Activated CD8-positive, alpha-beta memory T cell treated with anti-CD3 and anti-CD28 coated beads, Interleukin-2, amount 50 U/mL, for 24 hours (primary cell): ENCODE measurements at regions not wholly inside any gene's neighbourhood (a gene's known extent, or its start where the extent isn't known, plus 50 kb on each side); places are given as distances from the start of the nearest gene placed in this dataset.

ENCODE experiments used
- DNase-seq: peaks from one replicate; pipeline ENCODE4 v3.0.0-alpha.2; 2020; ENCODE audit errors: extremely low read depth

DNA sequence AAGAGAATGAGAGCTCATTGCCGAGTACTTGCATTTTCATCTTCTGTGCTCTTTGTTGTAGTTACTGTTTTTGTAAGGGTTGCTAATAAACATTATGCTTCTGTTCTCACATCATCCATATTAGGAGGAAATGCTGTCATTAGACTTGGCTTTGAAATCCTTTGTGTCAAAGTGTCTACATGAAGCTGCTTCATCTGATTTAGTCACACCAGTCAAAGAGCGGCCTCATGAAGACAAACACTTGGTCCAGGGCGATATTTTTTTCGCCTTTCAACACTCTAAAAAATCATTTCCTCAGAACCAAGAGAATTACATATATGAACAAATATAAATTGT, 105.0 kb downstream of the SPRY2 start:
- no peak for DNase-seq

DNA sequence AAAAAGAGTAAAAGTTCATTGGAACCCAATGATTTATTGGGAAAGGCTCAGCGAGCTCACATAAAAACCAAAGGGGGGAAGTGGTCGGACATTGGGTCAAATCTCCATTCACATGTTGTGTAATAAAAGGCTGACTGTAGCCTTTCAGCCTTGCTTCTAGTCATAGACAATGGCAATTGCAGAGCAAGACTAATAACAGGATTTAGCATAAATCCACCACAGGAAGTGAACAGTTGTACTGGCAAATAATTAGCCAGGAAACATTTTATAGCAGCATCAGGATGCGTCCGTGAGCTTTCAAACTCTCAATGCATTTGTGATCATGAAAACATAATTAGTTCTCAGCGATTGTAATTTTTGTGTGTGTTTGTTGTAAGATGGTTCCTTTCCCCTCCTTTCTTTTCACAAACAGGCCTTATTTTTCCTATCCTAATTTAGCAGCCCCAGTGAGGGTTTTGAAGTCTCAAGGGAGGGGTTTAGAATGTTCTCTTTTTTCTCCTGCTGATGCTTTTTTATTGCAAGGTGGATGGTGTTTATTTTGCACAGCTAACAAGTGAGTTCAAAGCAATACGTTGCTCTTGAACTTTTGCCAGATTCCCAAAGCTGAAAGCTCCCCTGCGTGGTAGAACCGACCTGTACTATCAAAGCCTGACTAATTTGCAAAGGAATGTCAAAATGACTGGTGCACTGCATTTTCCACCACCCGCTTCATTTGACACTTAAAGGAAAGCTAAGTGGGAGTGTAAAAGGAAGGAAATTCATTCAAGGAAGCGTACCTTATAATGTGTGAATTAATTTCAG, 105.6 kb downstream of the SPRY2 start:
- no peak for DNase-seq

DNA sequence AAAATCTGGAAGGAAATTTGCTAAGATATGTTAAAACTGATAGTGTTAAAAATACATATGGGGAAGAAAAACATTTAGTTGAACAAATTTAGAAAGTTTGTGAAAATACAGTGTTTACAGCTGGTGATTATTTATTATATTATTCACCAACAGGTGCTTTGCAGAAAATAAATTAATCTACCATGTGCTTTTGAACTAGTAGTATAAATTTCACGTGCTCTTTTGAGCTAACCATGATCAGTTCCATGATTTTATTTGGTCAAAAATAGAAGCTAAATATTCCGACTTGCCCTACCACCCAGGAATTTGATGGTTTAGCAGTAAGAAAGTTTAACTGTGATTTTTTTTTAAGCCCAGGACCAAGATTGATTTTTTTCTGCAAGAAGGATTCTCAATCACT, 113.3 kb downstream of the SPRY2 start:
- no peak for DNase-seq

DNA sequence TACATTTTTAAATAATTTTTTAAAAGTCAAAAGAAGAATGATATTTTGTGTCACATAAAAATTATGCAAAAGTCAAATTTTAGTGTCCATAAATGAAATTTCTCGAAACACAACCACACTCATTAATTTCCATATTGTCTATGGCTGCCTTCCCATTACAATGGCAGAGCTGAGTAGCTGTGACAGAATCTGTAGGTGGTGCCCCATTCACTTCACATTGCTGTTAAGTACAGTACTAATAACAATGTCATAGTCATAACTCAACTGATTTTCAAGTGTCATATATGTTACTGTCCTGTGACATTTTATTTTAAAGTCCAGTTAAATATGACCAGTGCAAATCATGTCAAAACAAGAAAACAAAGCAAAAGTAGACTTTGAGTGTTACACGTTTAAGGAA, 114.3 kb downstream of the SPRY2 start:
- DNase-seq = no peak

DNA sequence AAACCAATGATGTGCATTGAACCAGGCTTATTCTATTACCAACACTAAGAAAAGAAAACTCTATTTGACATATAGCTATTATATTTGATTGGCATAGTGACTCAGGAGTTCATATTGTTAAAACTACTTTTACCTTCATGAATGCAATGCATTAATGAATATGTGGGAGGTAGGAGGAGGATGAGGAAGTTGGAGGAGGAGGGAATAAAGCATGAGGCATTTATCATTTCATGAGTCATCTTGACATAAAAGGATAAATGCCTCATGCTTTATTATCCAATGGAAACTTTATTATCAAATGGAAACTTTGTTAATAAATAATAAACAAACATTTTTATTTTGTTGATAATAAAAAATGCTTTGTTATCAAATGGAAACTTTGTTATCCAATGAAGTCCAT, 116.5 kb downstream of the SPRY2 start:
- no peak for DNase-seq

DNA sequence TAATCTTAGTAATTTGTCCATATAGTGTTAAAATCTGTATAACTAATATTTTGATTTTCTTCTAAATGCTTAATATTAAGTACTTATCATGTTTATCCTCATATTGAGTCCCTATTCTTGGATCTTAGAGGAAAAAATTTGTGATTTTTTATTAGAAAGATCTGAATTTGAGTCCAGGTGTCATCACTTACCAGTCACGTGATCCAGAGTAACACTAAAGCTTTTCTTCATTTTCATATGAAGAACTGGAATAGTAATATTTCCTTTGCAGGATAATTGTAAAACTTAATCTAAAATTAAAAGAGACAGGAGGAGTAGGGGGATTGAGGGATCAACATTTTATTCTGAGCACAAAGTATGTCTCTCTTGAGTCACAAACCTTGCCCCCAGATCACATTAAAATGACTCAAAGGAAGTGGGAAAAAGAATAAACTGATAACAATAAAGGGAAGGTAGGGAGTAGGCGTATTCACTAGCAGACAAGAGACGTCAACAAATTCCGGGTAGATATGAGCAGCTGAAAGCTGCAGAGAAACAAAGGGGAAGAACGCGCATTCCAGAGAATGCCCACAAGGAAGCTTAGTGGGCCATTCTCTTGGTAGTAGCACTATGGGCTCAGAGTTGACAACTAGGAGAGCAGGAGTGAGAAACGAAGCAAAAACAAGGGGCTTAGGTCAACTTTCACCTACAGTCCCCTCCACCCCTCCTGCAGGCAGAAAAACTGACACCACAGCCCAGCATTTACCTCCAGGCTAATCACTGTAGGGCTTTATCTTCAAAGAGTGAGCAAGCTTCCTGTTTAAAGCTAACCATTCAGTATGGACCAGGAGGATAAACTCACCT, 123.1 kb downstream of the SPRY2 start:
- no peak for DNase-seq

DNA sequence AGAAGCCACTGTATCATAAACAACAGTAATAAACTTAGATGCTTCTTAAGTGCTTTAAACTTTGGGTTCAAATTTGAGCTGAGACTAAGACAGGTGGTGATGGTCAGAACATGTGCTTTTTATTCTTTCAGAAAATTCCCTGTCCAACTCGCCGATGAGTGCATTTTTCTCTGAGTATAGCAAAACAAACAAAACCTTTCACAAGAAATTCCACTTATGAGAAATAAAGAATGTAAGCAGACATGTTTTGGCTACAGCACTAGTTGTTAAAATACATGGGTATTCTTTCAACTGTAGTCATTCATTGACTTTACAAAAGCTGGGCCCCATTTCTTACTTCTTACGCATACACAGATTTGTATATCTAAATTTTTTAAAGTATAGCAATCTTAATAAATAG, 125.6 kb downstream of the SPRY2 start:
- no peak for DNase-seq

DNA sequence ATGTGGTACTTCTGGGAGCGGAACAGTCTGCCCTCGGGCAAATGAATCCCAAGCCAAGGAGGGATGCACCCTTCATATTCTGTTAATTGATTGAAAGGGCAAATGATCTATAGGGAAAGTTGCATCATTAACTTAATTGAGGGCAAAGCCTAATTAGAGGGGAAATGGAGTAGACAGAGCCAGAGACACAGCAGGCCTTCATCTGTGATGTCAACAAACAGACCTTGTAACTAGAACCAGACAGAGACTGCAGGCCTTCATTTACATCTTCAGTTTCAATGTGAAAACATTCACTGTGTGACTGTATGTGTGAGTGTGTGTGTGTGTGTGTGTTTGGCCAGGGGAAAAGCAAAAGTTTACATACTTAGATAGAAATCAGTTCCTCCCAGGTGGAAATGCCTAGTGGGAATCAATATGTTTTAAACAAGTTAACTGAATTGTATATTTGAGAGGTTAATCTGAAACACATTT, 126.4 kb downstream of the SPRY2 start:
- DNase-seq = no peak

DNA sequence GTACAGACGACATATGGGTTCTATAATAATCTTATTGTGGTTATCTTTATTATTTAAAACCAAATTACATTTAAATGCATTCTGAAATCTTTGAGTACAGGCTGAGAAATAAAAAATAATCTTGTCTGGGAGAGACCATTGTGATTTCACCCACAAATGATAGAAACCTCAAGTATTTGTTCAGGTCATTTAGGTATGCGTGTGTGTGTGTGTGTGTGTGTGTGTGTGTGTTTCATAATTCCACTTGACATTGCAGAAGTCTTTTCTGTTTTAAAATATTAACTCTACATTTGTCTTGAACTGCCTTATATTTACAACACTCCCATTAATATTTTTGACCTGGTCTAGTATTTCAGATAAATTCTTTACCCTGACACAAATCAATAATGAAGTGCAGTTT, 126.9 kb downstream of the SPRY2 start:
- no peak for DNase-seq

DNA sequence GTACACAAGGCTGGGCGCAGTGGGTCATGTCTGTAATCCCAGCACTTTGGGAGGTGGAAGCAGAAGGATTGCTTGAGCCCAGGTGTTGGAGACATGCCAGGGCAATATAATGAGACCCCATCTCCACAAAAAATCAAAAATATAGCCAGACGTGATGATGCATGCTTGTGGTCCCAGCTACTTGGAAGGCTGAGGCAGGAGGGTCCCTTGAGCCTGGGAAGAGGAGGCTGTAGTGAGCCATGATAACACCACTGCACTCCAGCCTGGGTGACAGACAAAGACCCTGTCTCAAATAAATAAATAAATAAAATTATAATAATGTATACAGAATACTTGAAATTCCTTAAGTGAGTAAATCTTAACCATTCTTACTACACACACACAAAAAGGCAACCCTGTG, 127.7 kb downstream of the SPRY2 start:
- DNase-seq = no peak

DNA sequence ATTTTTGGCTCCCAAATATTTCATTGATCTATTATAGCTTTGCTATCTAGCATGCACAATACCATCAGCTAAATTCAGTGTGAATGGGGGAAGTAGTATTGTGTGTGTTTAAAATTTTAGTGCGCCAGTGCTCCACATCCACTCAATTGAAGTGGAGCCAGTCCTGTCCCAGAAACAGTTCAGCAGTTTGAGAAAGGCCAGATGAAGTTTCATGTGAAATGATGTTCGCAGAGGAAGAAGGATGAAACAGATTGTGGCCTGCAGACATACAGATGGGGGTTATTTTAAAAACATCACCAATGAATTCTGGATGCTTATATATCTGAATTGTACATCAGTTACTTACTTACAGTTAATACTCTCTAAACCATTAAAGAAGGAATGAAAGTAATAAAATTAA, 129.4 kb downstream of the SPRY2 start:
- no peak for DNase-seq

DNA sequence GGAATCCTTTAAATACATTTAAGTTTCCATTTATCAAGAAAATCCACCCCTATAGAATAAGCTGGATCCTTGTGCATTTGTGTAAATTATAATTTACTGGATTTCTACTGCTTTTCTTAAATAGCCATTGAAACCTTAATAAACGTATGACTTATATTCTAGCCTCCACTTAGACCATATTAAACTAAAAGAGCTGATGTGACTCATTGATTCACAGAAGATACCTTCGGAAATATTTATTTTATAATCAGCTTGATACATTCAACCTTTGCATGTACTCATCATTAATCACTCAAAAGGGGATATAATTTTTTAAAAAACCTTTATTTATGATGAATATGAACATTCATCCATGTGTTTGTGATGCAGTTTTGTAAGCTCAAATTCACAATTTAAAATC, 136.3 kb downstream of the SPRY2 start:
- DNase-seq = no peak

DNA sequence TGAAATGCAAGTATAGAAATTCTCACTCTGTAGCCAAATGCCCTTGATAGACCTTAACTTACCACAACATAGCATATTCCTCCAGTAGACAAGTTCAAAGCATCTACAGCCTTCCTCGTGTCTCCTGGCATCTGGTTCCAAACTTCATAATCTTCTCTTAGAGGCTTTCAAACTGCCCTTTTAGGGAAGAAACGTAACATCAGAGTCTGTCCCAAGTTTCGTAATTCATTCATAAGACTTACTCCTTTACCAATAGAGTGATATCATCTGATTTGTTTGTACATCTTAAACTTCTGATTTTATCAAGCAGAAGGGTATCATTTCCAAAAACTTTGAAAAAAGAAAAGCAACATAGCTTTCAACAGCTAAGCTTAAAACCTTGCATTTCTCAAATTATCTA, 137.4 kb downstream of the SPRY2 start:
- no peak for DNase-seq

DNA sequence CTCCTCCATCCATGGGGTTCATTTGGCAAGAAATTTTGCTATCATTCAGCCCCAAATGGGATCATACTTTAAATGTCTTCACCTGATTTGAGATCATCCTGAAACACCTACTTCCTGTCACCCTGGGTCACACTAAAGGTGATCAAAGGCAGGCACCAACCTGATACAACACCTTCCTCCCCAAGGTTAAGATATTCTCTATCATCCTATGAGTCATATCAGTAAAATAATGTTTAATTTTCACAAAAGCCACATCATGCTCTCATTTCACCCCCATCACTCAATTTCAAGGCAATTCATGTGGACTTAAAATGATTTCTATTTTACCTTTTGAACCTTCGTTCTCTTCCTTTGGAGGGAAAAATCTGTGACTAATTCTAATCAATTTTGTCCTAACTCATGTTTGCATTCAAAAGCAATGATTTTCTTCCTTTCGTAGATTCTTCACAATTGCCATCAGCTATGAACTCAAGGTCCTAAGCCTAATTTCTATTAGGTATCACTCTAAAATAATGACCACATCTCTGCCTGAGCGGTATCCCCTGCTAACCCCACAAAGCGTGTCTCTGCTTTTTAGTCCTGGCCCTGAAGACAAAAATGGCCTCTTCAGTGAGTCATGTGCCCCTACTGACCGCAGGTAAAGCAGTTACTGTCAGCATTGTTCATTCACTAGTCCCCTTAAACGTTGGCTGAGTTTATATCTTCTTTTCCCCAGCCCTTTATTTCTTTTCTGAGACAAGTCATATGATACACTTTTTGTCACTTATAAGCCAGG, 139.0 kb downstream of the SPRY2 start:
- DNase-seq = no peak

DNA sequence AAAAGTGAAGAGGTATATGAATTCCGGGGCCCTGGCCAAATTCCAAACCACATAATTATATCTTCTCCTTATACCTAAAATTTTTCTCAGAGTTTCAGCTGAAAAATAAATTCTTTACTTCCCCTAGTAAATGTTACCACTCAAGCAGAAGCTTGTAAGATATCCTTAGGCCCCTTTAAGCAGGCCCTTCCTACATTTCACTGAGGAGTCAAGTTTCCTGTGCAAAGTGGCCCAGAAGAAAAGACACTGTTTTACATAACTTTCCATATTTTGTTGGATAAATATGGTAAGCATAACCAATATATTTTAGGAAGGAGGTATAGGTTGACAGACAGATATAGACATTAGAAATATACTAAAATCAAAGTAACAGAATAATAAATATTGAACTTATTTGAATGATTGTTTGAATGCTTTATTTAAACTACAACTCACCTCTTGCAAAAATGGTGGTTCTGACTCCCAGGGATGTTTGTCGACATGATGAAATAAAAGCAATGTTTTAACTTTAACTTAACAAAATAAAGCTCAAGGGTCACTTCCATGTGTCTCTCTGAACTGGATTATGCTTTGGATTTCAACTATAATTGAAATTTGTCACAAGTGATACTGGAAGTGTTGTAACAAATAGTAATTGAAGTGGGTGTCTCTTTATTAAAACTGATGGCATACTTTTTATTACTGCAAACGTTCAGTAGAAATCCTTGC, 141.2 kb downstream of the SPRY2 start:
- no peak for DNase-seq

DNA sequence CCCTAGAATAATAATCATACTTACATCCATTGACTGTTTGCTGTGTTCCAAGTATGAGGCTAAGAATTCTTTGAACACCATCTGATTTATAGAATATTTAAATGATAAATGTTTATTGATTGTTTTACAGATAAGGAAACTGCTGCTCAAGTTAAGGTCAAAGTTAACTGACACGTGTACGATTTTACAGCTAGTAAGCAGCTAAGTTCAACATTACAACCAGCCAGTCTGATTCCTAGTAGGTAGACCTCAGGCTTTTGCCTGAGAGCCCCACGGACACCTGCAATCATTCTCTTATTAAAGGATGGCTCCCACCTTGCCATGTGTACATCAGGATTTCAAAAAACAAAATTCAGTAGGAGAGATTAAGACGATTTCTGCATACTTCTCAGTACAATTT, 141.9 kb downstream of the SPRY2 start:
- no peak for DNase-seq

DNA sequence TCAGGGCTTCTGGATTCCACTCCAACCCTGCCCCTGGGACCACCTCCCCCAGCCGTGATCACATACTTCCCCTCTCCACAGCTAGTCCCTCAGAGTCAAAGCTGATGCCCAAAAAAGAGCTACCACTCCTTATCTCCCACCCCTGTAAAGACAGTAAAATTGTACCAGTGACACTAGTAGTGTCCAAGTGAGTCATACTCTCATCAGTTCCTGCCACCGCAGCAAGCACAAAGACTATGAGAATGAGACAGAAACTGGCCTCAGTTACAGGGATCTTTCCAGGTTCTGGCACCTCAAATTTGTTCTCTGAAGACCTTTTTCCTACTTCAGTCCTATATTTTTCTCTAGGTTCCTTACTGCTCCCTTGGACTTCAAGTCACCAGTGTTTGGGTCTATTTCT, 144.2 kb downstream of the SPRY2 start:
- DNase-seq = no peak

DNA sequence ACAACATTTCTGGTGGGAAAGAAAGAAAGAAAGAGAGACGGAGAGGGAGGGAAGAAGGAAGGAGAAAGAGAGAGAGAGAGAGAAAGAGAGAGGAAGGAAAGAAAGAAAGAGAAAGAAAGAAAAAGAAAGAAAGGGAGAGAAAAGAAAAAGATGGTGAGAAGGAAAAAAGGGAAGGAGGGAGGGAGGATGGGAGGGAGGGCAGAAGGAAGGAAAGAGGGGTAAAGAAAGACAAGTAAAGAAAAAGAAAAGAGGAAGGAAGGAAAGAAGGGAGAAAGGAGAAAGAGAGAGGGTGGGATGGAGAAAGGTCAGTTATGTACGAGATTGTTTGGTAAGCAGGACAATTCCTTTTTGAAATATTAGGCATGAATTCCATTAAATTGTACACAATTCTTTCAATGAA, 145.3 kb downstream of the SPRY2 start:
- DNase-seq = no peak

DNA sequence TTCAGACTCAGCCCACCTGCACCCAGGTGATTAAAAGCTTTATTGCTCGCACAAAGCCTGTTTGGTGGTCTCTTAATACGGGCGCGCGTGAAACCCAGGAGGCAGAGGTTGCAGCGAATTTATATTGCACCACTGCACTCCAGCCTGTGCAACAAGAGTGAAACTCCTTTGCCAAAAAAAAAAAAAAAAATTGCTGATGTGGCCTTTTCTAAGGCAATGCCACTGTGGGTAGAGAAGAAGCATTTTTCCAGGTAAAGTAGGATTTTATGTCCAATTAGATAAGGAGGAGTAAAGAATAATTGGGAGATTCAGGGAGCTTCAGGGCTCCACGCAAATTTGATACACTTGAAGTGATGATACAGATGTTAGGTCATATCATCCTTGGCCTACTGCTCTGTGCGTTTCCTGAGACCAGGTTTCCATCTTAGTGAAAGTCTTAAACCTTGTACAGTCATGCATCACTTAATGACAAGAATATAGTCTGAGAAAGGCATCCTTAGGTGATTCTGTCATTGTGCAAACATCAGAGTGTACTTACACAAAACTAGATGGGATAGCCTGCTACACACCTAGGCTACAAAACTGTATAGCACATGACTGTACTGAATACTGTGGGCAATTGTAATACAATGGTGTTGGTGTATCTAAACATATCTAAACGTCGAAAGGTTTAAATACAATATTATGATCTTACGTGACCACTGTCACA, 150.9 kb downstream of the SPRY2 start:
- DNase-seq = no peak

DNA sequence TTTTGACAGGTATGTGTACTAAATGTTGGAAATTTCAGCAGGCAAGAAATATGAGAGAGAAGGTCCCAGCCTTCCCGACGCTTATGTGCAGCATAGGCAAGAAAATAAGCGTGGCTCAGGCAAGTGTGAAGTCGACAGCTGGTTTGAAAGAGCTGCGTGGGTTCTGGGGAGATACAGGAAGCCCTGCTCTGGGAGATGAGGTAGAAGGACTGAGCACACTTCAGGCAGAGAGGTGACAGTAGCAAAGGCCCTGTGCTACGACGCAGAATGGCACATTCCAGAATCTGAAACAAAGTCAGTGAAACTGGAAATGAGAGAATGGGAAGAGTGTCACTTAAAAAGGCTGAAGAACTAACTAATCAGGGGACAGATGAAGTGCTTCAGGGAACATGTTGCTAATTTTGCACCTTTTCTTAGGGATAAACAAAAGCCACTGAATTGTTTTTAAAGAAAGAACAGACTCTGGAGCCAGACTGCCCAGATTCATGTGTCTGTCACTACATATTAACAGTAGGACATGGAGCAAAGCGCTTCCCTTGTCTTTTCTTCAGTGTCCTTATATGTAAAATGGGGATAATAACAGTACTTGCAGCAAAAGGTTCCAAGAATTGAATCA, 160.1 kb downstream of the SPRY2 start:
- DNase-seq = no peak

DNA sequence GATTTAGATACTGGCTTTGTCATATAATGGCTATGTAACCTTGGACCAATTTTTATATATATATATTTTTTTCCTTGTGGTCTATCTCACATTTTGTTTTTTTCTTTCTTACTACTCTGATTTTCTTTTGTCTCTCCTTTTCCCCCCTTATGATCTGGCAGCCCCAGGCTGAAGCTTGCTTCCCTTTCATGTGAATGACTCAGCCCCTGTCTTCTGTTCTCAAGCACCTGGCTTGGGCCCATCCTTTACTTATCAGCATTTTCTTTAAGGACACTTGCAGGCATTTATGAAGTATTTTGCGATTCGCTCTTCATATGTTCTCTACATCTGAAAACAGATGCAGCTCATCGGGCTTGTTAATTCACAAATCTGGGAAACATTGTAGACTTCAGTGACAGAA, 163.6 kb downstream of the SPRY2 start:
- no peak for DNase-seq
